ENCODE measurements at regions not wholly inside any gene's neighbourhood (a gene's known extent, or its start where the extent isn't known, plus 50 kb on each side); places are given as distances from the start of the nearest gene placed in this dataset.

DNA sequence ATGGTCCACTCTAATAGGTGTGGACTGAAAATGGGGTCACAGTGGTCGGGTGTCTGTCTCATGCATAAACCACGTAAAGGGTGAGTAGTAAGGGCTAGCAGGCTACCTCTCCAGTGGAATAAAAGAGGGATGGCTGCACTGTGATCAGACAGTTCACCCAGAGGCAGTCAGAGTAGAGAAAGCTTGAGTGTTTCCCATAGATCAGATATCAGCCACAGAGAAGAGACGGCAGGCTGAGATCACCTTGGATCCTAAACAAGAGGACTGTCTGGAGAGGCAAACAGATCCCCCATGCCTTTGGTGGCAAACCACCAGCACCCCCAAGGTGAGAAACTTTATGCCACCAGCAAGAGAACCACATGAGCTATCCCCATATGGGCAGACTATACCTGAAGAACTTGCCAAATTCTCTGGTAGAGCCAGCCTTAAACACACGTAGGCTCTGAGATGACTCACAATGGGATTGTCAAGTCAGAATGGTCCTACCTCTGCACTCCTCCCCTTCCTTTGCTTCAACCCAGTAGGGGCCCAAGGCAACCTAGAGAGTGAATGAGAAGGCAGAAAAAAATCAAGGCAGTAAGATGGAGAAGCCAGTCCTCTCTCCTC is 205.2 kb upstream of the MAP3K1 start:
- TF ChIP-seq POLR2A (IDR thresholded peaks at IDR 0.05; ENCODE audit: low read depth, low read length), result no peak
- TF ChIP-seq POLR2AphosphoS5 (IDR thresholded peaks at IDR 0.05; ENCODE audit: low read depth, low read length), result no peak
- no peak for TF ChIP-seq TAF1 (IDR thresholded peaks at IDR 0.05; ENCODE audit: borderline replicate concordance, low read depth, low read length)
